ENCODE measurements at regions not wholly inside any gene's neighbourhood (a gene's known extent, or its start where the extent isn't known, plus 50 kb on each side); places are given as distances from the start of the nearest gene placed in this dataset.

- Histone ChIP-seq H3K27ac (no peak overlapping the region), H3K36me3 (no peaks in the 10 kb centered on the region), H3K9me3 (no peaks in the 10 kb centered on the region), H3K4me3 (no peak overlapping the region), H3K27me3 (no peaks in the 10 kb centered on the region), H3K4me1 (no peaks in the 10 kb centered on the region)
- ATAC-seq: no peak
- FAIRE-seq: no peak
- TF ChIP-seq CTCF (IDR thresholded peaks at IDR 0.05): no peak
- intact Hi-C loops (cut with DNase I): no loop called here
- WGBS, 2 donors: 80 to 89% methylated on average over 4 of the region's 4 CpGs
- DNase-seq: no peak
These were observed 79.9 kb upstream of the DLX2 start for GRCh38 chr2:172182624-172183023.

DNA sequence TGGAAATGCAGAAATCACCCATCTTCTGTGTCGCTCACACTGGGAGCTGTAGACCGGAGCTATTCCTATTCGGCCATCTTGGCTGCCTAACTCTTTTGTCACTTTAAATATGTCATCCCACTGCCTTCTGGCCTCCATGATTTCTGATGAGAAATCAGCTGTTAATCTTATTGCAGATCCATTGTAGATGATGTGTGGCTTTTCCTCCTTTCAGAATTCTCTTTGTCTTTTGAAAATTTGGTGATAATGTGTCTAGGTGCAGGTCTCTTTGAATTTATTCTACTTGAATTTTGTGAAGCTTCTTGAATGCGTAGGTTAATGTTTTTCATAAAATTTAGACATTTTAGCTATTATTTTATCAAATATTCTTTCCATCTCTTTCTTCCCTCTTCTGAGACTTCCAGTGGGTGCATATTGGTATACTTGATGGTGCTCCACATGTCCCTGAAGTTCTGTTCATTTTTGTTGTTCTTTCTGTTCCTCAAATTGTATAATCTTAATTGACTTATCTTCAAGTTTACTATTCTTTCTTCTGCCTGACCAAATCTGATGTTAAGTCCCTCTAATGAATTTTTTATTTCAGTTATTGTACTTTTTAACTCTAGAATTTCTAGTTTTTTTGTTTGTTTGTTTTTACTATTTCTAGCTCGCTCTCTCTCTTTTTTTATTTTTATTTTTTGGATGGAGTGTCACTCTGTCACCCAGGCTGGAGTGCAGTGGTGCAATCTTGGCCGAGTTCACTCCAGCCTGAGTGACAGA is 90.8 kb upstream of the DLX2 start:
- Histone ChIP-seq H3K27me3 (no peaks in the 10 kb centered on the region), H3K36me3 (no peaks in the 10 kb centered on the region), H3K4me3 (no peak overlapping the region), H3K4me1 (peaks cover 0 to 6% (median 0%) of the 10 kb centered on the region in 3 donors), H3K27ac (no peak overlapping the region), H3K9me3 (no peaks in the 10 kb centered on the region)
- WGBS, 2 donors: 83 to 86% methylated on average over 6 of the region's 6 CpGs
- DNase-seq (no peak), ATAC-seq (no peak), FAIRE-seq (no peak)
- intact Hi-C loops (cut with DNase I): no loop called here
- no peak for TF ChIP-seq CTCF (IDR thresholded peaks at IDR 0.05)

DNA sequence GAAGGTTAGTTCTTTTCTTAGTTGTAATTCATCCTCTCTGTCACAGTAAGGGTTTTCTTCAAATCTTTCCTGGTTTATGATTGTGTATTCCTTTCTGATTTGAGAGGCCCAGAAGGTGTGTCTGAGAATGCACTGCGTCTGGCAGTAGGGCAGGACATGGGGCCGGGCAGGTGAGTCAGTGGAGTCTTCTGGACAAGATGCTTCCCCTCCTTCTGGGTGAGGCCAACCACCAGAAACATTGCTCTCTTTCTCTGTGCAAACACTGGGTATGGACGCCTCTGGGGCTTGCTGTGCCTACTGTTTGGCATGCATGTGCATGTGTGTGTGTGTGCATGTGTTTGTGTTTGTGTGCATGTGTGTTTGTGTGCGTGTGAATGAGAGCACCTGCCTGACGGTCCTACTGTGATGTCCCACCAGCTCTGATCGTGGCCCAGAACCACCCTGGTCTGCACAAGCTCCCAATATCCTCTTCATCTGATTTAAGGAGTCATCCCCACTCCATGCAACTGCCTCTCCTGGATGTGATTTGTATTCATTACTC is 93.2 kb upstream of the DLX2 start:
- intact Hi-C loops (cut with DNase I): no loop called here
- no peak for FAIRE-seq
- 85 to 91% methylated on average over 6 of the region's 6 CpGs for WGBS, 2 donors

DNA sequence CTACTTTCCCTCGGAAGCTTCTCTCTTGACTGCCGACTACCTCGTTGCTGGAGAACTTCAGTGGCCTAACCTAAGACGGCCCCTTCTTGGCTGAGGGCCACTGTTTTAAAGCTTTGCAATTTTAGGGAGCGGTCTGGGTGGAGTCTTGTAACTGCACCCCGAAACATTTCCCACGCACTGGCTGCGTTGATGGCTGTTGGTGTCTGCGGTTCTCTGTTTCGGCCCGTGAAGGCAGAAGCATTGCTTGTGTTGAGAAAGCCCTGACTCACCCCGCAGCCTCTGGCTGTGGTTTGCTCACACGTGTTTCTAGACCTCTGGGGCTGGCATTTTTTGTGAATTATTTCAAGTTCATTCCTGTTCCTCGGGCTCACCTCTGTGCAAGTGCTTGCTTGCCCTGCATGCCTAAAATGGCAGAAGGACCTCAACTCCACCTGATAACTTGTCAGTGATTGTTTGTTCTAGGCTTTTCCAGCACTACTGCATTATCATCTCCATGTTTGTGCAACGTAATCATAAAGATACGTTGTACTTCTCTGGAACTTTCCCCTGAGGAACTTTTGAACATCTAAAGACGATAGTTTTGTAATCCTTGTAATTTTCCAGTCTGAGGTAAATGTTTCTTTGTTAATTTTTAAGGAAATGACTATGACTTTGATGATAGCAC is 94.2 kb upstream of the DLX2 start:
- no peak for FAIRE-seq
- DNase-seq: peak in 1 of 6 donors; percentile 23
- peak; percentile 56 to 83 (median 69) for ATAC-seq
- Histone ChIP-seq H3K4me3 (no peak overlapping the region), H3K27me3 (no peaks in the 10 kb centered on the region), H3K4me1 (peaks cover 0 to 6% (median 0%) of the 10 kb centered on the region in 3 donors), H3K9me3 (no peaks in the 10 kb centered on the region), H3K36me3 (no peaks in the 10 kb centered on the region), H3K27ac (no peak overlapping the region)
- TF ChIP-seq CTCF (IDR thresholded peaks at IDR 0.05): no peak
- intact Hi-C loops (cut with DNase I): no loop called here
- 72% methylated on average over 17 of the region's 17 CpGs for WGBS, 2 donors

More for the DNA sequence above, 93.2 kb upstream of the DLX2 start:
- H3K9me3 ChIP-seq: no peaks in the 10 kb centered on the region
- no peaks in the 10 kb centered on the region for H3K36me3 ChIP-seq
- TF ChIP-seq CTCF (IDR thresholded peaks at IDR 0.05): no peak
- no peak overlapping the region for H3K27ac ChIP-seq
- no peak for DNase-seq
- no peak overlapping the region for H3K4me3 ChIP-seq
- ATAC-seq: peak in 1 of 4 donors; percentile 32
- no peaks in the 10 kb centered on the region for H3K27me3 ChIP-seq
- peaks cover 0 to 6% (median 0%) of the 10 kb centered on the region in 3 donors for H3K4me1 ChIP-seq
